H1 (cell line): ENCODE measurements at regions not wholly inside any gene's neighbourhood (a gene's known extent, or its start where the extent isn't known, plus 50 kb on each side); places are given as distances from the start of the nearest gene placed in this dataset.

Experiments
- SIX5 ChIP-seq: IDR thresholded peaks from 2 replicates; pipeline ENCODE4 v1.6.1; 2011; ENCODE audit warnings: mild to moderate bottlenecking, low read depth, low read length
- TF ChIP-seq, protein P1 (sequence below), 3 experiments: IDR thresholded peaks; 1 replicate in 2 of 3; 2 replicates in 1 of 3; pipeline versions ENCODE4 v1.5.1 to v1.6.1; 2011; ENCODE audit warnings: low read length in 3 of 3, mild to moderate bottlenecking in 3 of 3, inconsistent platforms in 2 of 3, low read depth in 1 of 3, moderate library complexity in 1 of 3; ENCODE audit not compliant: insufficient read depth in 1 of 3; ENCODE audit errors: control extremely low read depth in 1 of 3

GRCh38 chr9:2396622-2397285, 224.8 kb upstream of the VLDLR start:
- TF ChIP-seq, protein P1, sequence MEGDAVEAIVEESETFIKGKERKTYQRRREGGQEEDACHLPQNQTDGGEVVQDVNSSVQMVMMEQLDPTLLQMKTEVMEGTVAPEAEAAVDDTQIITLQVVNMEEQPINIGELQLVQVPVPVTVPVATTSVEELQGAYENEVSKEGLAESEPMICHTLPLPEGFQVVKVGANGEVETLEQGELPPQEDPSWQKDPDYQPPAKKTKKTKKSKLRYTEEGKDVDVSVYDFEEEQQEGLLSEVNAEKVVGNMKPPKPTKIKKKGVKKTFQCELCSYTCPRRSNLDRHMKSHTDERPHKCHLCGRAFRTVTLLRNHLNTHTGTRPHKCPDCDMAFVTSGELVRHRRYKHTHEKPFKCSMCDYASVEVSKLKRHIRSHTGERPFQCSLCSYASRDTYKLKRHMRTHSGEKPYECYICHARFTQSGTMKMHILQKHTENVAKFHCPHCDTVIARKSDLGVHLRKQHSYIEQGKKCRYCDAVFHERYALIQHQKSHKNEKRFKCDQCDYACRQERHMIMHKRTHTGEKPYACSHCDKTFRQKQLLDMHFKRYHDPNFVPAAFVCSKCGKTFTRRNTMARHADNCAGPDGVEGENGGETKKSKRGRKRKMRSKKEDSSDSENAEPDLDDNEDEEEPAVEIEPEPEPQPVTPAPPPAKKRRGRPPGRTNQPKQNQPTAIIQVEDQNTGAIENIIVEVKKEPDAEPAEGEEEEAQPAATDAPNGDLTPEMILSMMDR (IDR thresholded peaks at IDR 0.05; ENCODE audit: control extremely low read depth in 1 of 3, insufficient read depth in 1 of 3, low read depth in 1 of 3, low read length in 3 of 3) = no peak
- no peak for TF ChIP-seq SIX5
